DOHH2 (cell line): ENCODE measurements at regions not wholly inside any gene's neighbourhood (a gene's known extent, or its start where the extent isn't known, plus 50 kb on each side); places are given as distances from the start of the nearest gene placed in this dataset.

Experiments
- H3F3A ChIP-seq: fragments of 200-600 bp; sonication (generic), shearing (Covaris generic); 2 replicates; pipeline ENCODE4 v1.6.0; 2016; ENCODE audit warnings: antibody characterized with exemption, mild to moderate bottlenecking; ENCODE audit not compliant: control insufficient read depth, insufficient read depth
- H3K27ac ChIP-seq: fragments of 200-600 bp; sonication (generic); 2 replicates; pipeline ENCODE4 v1.5.1; 2014; ENCODE audit warnings: low read depth, mild to moderate bottlenecking, low read length, moderate library complexity
- H3K27me3 ChIP-seq: fragments of 200-600 bp; sonication (generic); 2 replicates; pipeline ENCODE4 v1.6.1; 2014; ENCODE audit warnings: mild to moderate bottlenecking, low read length, mixed read lengths; ENCODE audit not compliant: control insufficient read depth
- H3K36me3 ChIP-seq: fragments of 200-600 bp; sonication (generic); 2 replicates; pipeline ENCODE4 v1.6.1; 2014; ENCODE audit warnings: mild to moderate bottlenecking, low read length, moderate library complexity, mixed read lengths; ENCODE audit not compliant: control insufficient read depth
- H3K4me1 ChIP-seq: fragments of 200-600 bp; sonication (generic); 2 replicates; pipeline ENCODE4 v1.6.1; 2014; ENCODE audit warnings: mild to moderate bottlenecking, low read length, mixed read lengths; ENCODE audit not compliant: control insufficient read depth
- H3K4me2 ChIP-seq: fragments of 200-600 bp; sonication (generic); 2 replicates; pipeline ENCODE4 v1.6.0; 2014; ENCODE audit warnings: mild to moderate bottlenecking, low read length, moderate library complexity
- H3K4me3 ChIP-seq: fragments of 200-600 bp; sonication (generic); 2 replicates; pipeline ENCODE4 v1.5.1; 2014; ENCODE audit warnings: mild to moderate bottlenecking, low read length, mixed read lengths
- H3K79me2 ChIP-seq: fragments of 200-600 bp; sonication (generic); 2 replicates; pipeline ENCODE4 v1.6.1; 2014; ENCODE audit warnings: mild to moderate bottlenecking, low read length, mixed read lengths; ENCODE audit not compliant: control insufficient read depth
- H3K9me2 ChIP-seq: fragments of 200-600 bp; sonication (generic); replicated peaks from 2 replicates; pipeline ENCODE4 v1.6.1; 2014; ENCODE audit warnings: mild to moderate bottlenecking, low read length, mixed read lengths; ENCODE audit not compliant: control insufficient read depth
- H3K9me3 ChIP-seq: fragments of 200-600 bp; sonication (generic); 2 replicates; pipeline ENCODE4 v1.6.1; 2014; ENCODE audit warnings: antibody characterized with exemption, low read length, mixed read lengths; ENCODE audit not compliant: control insufficient read depth, insufficient read depth
- H4K20me1 ChIP-seq: fragments of 200-600 bp; sonication (generic); 2 replicates; pipeline ENCODE4 v1.6.0; 2014; ENCODE audit warnings: low read depth, mild to moderate bottlenecking, antibody characterized with exemption, low read length, moderate library complexity; ENCODE audit not compliant: control insufficient read depth, insufficient read depth
- EZH2phosphoT487 ChIP-seq: fragments of 200-600 bp; sonication (generic); IDR thresholded peaks from 2 replicates; pipeline ENCODE4 v1.6.1; 2017; ENCODE audit warnings: borderline replicate concordance, mild to moderate bottlenecking, antibody characterized with exemption, low read length, moderate library complexity, mixed read lengths
- TF ChIP-seq, protein P1 (sequence below): fragments of 200-600 bp; sonication (generic); IDR thresholded peaks from one replicate; pipeline ENCODE4 v1.5.1; 2014; ENCODE audit warnings: antibody characterized with exemption, mild to moderate bottlenecking, low read depth, low read length; ENCODE audit not compliant: poor library complexity, severe bottlenecking

DNA sequence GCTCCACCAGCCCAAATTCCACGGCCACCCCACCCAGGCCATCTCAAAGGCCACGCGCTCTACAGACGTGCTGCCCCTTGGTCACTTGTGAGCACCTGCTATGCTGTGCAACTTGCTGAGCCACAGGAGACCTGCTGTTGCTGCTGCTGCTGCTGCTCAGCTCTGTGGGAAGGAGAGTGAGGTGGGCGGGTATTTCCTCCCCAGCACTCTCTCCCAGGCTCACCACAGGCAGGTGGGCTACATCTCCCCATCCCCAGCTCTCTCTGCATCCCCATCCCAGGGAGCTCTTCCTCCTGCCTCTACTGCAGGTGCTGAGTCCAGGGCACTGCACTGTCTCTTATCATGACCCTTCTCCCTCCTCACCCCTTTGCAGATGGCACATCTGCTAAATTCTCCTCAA lies 306.9 kb downstream of the BCL11B start:
- Histone ChIP-seq H3K4me1 (no peaks in the 10 kb centered on the region), H3K9me2 (no peaks in the 10 kb centered on the region), H3K4me2 (no peak overlapping the region), H4K20me1 (no peaks in the 10 kb centered on the region), H3K27ac (no peak overlapping the region), H3F3A (no peaks in the 10 kb centered on the region), H3K9me3 (no peaks in the 10 kb centered on the region), H3K27me3 (no peaks in the 10 kb centered on the region), H3K36me3 (no peaks in the 10 kb centered on the region), H3K79me2 (no peaks in the 10 kb centered on the region), H3K4me3 (no peak overlapping the region)
- TF ChIP-seq, protein P1, sequence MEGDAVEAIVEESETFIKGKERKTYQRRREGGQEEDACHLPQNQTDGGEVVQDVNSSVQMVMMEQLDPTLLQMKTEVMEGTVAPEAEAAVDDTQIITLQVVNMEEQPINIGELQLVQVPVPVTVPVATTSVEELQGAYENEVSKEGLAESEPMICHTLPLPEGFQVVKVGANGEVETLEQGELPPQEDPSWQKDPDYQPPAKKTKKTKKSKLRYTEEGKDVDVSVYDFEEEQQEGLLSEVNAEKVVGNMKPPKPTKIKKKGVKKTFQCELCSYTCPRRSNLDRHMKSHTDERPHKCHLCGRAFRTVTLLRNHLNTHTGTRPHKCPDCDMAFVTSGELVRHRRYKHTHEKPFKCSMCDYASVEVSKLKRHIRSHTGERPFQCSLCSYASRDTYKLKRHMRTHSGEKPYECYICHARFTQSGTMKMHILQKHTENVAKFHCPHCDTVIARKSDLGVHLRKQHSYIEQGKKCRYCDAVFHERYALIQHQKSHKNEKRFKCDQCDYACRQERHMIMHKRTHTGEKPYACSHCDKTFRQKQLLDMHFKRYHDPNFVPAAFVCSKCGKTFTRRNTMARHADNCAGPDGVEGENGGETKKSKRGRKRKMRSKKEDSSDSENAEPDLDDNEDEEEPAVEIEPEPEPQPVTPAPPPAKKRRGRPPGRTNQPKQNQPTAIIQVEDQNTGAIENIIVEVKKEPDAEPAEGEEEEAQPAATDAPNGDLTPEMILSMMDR: no peak
- TF ChIP-seq EZH2phosphoT487: no peak

DNA sequence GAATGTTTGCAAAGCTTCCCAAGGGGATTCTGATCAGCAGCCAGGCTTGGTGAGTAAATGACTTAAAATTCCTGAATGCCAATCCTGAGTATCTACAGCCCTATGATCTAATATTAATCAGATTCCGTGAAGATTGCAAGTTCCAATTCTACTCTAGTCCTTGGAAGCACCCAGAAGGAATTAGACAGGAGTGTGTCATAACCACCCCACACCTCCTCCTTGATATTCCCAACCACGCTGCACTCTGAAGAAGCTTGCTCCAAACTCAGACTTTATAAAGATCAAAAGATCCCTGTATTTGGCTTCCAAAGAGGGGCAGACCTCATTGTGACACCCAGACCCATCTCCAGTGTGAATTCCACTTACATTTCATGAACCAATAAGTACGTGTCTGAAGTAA lies 306.0 kb downstream of the BCL11B start:
- Histone ChIP-seq H3K79me2 (no peaks in the 10 kb centered on the region), H3K9me3 (no peaks in the 10 kb centered on the region), H4K20me1 (no peaks in the 10 kb centered on the region), H3K27me3 (no peaks in the 10 kb centered on the region), H3F3A (no peaks in the 10 kb centered on the region), H3K4me1 (no peaks in the 10 kb centered on the region), H3K4me2 (no peak overlapping the region), H3K9me2 (no peaks in the 10 kb centered on the region), H3K4me3 (no peak overlapping the region), H3K27ac (no peak overlapping the region), H3K36me3 (no peaks in the 10 kb centered on the region)
- TF ChIP-seq, protein P1: no peak
- TF ChIP-seq EZH2phosphoT487: no peak

- Histone ChIP-seq H4K20me1 (no peaks in the 10 kb centered on the region), H3K9me2 (no peaks in the 10 kb centered on the region), H3K4me1 (no peaks in the 10 kb centered on the region), H3K4me2 (no peak overlapping the region), H3K27me3 (no peaks in the 10 kb centered on the region), H3K4me3 (no peak overlapping the region), H3F3A (no peaks in the 10 kb centered on the region), H3K79me2 (no peaks in the 10 kb centered on the region), H3K27ac (no peak overlapping the region), H3K36me3 (no peaks in the 10 kb centered on the region), H3K9me3 (no peaks in the 10 kb centered on the region)
- TF ChIP-seq, protein P1: no peak
- no peak for TF ChIP-seq EZH2phosphoT487
These were observed 305.4 kb downstream of the BCL11B start for GRCh38 chr14:98966475-98967162.
